H1 (cell line): ENCODE measurements at regions not wholly inside any gene's neighbourhood (a gene's known extent, or its start where the extent isn't known, plus 50 kb on each side); places are given as distances from the start of the nearest gene placed in this dataset.

Source experiments
- CTCF ChIA-PET: fragments of 300-600 bp; sonication (Branson Sonifier 250); formaldehyde crosslinking; loops from one replicate; lab custom pipeline; 2021; ENCODE audit not compliant: partially characterized antibody; lab: Charles Lee
- POLR2A ChIA-PET: fragments of 300-600 bp; sonication (Branson Sonifier 250); formaldehyde crosslinking; loops from one replicate; lab custom pipeline; 2021; ENCODE audit warnings: inconsistent platforms; ENCODE audit not compliant: partially characterized antibody; lab: Charles Lee
- DNase-seq, 2 experiments: peaks; one replicate each; pipeline versions ENCODE4 v3.0.0 to v3.0.0-alpha.2; 2010 to 2022; ENCODE audit warnings: low spot score in 2 of 2, low read depth in 1 of 2, mixed read lengths in 1 of 2
- FAIRE-seq: peaks from 2 replicates; lab custom pipeline; 2011; peaks lifted over from hg19 to GRCh38; lab: Jason Lieb, UNC
- H2AFZ ChIP-seq: 2 replicates; pipeline ENCODE4 v1.8.1; 2012; ENCODE audit warnings: low read length, inconsistent platforms
- H2AK5ac ChIP-seq: 2 replicates; pipeline ENCODE4 v1.6.1; 2013; ENCODE audit warnings: low read depth, low read length
- H2BK120ac ChIP-seq: replicated peaks from 2 replicates; pipeline ENCODE3; 2013; ENCODE audit warnings: low read depth, low read length, inconsistent platforms
- H2BK12ac ChIP-seq: 2 replicates; pipeline ENCODE4 v1.6.1; 2013; ENCODE audit warnings: low read depth, low read length
- H2BK15ac ChIP-seq: 2 replicates; pipeline ENCODE4 v1.6.1; 2013; ENCODE audit warnings: low read length
- H2BK20ac ChIP-seq: 2 replicates; pipeline ENCODE4 v1.6.1; 2013; ENCODE audit warnings: low read length
- H2BK5ac ChIP-seq: 2 replicates; pipeline ENCODE4 v1.6.1; 2013; ENCODE audit warnings: low read depth, low read length
- H3K14ac ChIP-seq: 2 replicates; pipeline ENCODE4 v1.6.1; 2013; ENCODE audit warnings: inconsistent platforms; ENCODE audit not compliant: insufficient read length
- H3K18ac ChIP-seq: 2 replicates; pipeline ENCODE4 v1.6.1; 2013; ENCODE audit warnings: low read length; ENCODE audit errors: extremely low read depth
- H3K23ac ChIP-seq: 2 replicates; pipeline ENCODE4 v1.6.1; 2013; ENCODE audit warnings: inconsistent platforms; ENCODE audit not compliant: insufficient read length
- H3K23me2 ChIP-seq: 2 replicates; pipeline ENCODE4 v1.6.1; 2013; ENCODE audit warnings: low read depth, low read length
- H3K27ac ChIP-seq: 2 replicates; pipeline ENCODE4 v1.6.1; 2011; ENCODE audit warnings: low read depth, low read length, inconsistent platforms
- H3K27me3 ChIP-seq, 4 experiments: replicated peaks in 1 of 4; 1 replicate in 1 of 4; 2 replicates in 3 of 4; pipeline versions ENCODE4 v1.6.1 to v1.8.1; 2011 to 2013; ENCODE audit warnings: low read length in 3 of 4, mild to moderate bottlenecking in 3 of 4, inconsistent platforms in 2 of 4, mixed read lengths in 2 of 4, moderate library complexity in 1 of 4; ENCODE audit not compliant: control insufficient read depth in 3 of 4, insufficient read depth in 3 of 4; ENCODE audit errors: extremely low read depth in 1 of 4
- H3K36me3 ChIP-seq, 4 experiments: 2 replicates each; pipeline versions ENCODE4 v1.6.1 to v1.8.1; 2011 to 2013; ENCODE audit warnings: mild to moderate bottlenecking in 4 of 4, low read length in 3 of 4, moderate library complexity in 2 of 4, control low read depth in 1 of 4, inconsistent platforms in 1 of 4; ENCODE audit not compliant: insufficient read depth in 4 of 4, control insufficient read depth in 2 of 4
- H3K4ac ChIP-seq: replicated peaks from 2 replicates; pipeline ENCODE3; 2013; ENCODE audit warnings: low read length, low read depth, mixed read lengths, inconsistent platforms; ENCODE audit not compliant: insufficient read length
- H3K4me1 ChIP-seq, 4 experiments: replicated peaks in 1 of 4; 1 replicate in 1 of 4; 2 replicates in 3 of 4; pipeline versions ENCODE4 v1.6.1 to v1.8.1; 2011 to 2013; ENCODE audit warnings: low read length in 3 of 4, inconsistent platforms in 2 of 4, mixed read lengths in 1 of 4; ENCODE audit not compliant: insufficient read depth in 4 of 4, control insufficient read depth in 3 of 4
- H3K4me2 ChIP-seq, 2 experiments: 2 replicates each; pipeline versions ENCODE4 v1.6.1 to v1.8.1; 2011 to 2013; ENCODE audit warnings: low read depth in 2 of 2, low read length in 2 of 2, control low read depth in 1 of 2, inconsistent platforms in 1 of 2, mild to moderate bottlenecking in 1 of 2; ENCODE audit not compliant: insufficient read depth in 1 of 2
- H3K4me3 ChIP-seq, 4 experiments: fragments of 200-600, 300-600 bp in 1 of 4; sonication (generic), shearing (Covaris generic), sonication (Bioruptor Twin) in 1 of 4; 2 replicates each; pipeline versions ENCODE4 v1.5.1 to v1.8.1; 2011 to 2016; ENCODE audit warnings: low read length in 4 of 4, low read depth in 3 of 4, control low read depth in 2 of 4, inconsistent platforms in 2 of 4, mild to moderate bottlenecking in 2 of 4, mixed read lengths in 1 of 4, moderate library complexity in 1 of 4; ENCODE audit not compliant: insufficient read depth in 2 of 4; ENCODE audit errors: extremely low read depth in 1 of 4
- H3K56ac ChIP-seq: replicated peaks from 2 replicates; pipeline ENCODE3; 2013; ENCODE audit warnings: low read depth, mild to moderate bottlenecking, mixed read lengths, low read length, inconsistent platforms; ENCODE audit not compliant: insufficient read length
- H3K79me1 ChIP-seq: 2 replicates; pipeline ENCODE4 v1.6.1; 2013; ENCODE audit warnings: low read depth, low read length, control low read depth
- H3K79me2 ChIP-seq, 2 experiments: 2 replicates each; pipeline versions ENCODE4 v1.6.1 to v1.8.1; 2012 to 2013; ENCODE audit warnings: low read length in 2 of 2, mild to moderate bottlenecking in 2 of 2, inconsistent platforms in 1 of 2; ENCODE audit not compliant: insufficient read depth in 2 of 2, control insufficient read depth in 1 of 2
- H3K9ac ChIP-seq, 4 experiments: replicated peaks in 1 of 4; 1 replicate in 1 of 4; 2 replicates in 3 of 4; pipeline versions ENCODE4 v1.6.1 to v1.8.1; 2011 to 2013; ENCODE audit warnings: low read depth in 3 of 4, low read length in 3 of 4, control low read depth in 2 of 4, mild to moderate bottlenecking in 2 of 4, moderate library complexity in 2 of 4, inconsistent platforms in 1 of 4; ENCODE audit errors: extremely low read depth in 1 of 4
- H3K9me3 ChIP-seq, 2 experiments: 2 replicates each; pipeline versions ENCODE4 v1.6.1 to v1.8.1; 2012 to 2013; ENCODE audit warnings: mild to moderate bottlenecking in 2 of 2, moderate library complexity in 2 of 2, control low read depth in 1 of 2, inconsistent platforms in 1 of 2, low read depth in 1 of 2, low read length in 1 of 2, mixed read lengths in 1 of 2; ENCODE audit not compliant: insufficient read depth in 2 of 2
- H4K20me1 ChIP-seq, 2 experiments: replicated peaks in 1 of 2; 2 replicates each; pipeline versions ENCODE3 to v1.8.1; 2011 to 2013; ENCODE audit warnings: inconsistent platforms in 2 of 2, low read length in 2 of 2, mild to moderate bottlenecking in 1 of 2; ENCODE audit not compliant: insufficient read depth in 2 of 2, control insufficient read depth in 1 of 2
- H4K5ac ChIP-seq: 2 replicates; pipeline ENCODE4 v1.6.1; 2013; ENCODE audit warnings: low read length, low read depth, mixed read lengths, inconsistent platforms; ENCODE audit not compliant: insufficient read length
- H4K8ac ChIP-seq: 2 replicates; pipeline ENCODE4 v1.8.0; 2013; ENCODE audit warnings: mild to moderate bottlenecking, moderate library complexity, low read length, inconsistent platforms; ENCODE audit not compliant: insufficient read depth; ENCODE audit errors: extremely low read depth
- H4K91ac ChIP-seq: replicated peaks from 2 replicates; pipeline ENCODE3; 2013; ENCODE audit warnings: low read length, mixed read lengths, inconsistent platforms; ENCODE audit not compliant: insufficient read length
- ATF2 ChIP-seq: IDR thresholded peaks from 2 replicates; pipeline ENCODE4 v1.6.1; 2012; ENCODE audit warnings: low read length, inconsistent platforms
- CREB1 ChIP-seq: IDR thresholded peaks from 2 replicates; pipeline ENCODE4 v1.6.1; 2012; ENCODE audit warnings: inconsistent platforms
- HDAC6 ChIP-seq: IDR thresholded peaks from one replicate; pipeline ENCODE4 v1.7.1; 2012; ENCODE audit warnings: low read depth, mild to moderate bottlenecking, inconsistent platforms, low read length, moderate library complexity
- POLR2A ChIP-seq, 2 experiments: IDR thresholded peaks; 1 replicate in 1 of 2; 2 replicates in 1 of 2; pipeline ENCODE4 v1.6.1; 2011; ENCODE audit warnings: low read depth in 2 of 2, low read length in 2 of 2, mild to moderate bottlenecking in 2 of 2; ENCODE audit errors: control extremely low read depth in 1 of 2
- POLR2AphosphoS5 ChIP-seq: IDR thresholded peaks from 2 replicates; pipeline ENCODE4 v1.6.1; 2011; ENCODE audit warnings: low read depth, low read length
- SRF ChIP-seq: IDR thresholded peaks from 2 replicates; pipeline ENCODE4 v1.6.1; 2011; ENCODE audit warnings: mild to moderate bottlenecking, low read depth, low read length, moderate library complexity
- WGBS, 2 experiments: shearing (Covaris generic) in 1 of 2; methylation state at CpG; one replicate each; pipeline versions ENCODE4 v1.1.6 to v1.1.7; 2013 to 2015; ENCODE audit warnings: low lambda C conversion rate in 2 of 2, mixed read lengths in 2 of 2, inconsistent platforms in 1 of 2, low coverage in 1 of 2, missing lambda C conversion rate in 1 of 2; ENCODE audit not compliant: insufficient replicate concordance in 2 of 2, insufficient coverage in 1 of 2, insufficient read length in 1 of 2; ENCODE audit errors: extremely low coverage in 1 of 2, missing lambda C conversion rate in 1 of 2; 5-methylcytosine and 5-hydroxymethylcytosine counted together

- H3K36me3 ChIP-seq: peaks cover 2 to 55% (median 22%) of the 10 kb centered on the region in 4 experiments; a peak in 6 of 8 replicates
- H2BK12ac ChIP-seq: no peak overlapping the region; the same call in 1 of the 2 replicates
- peak overlapping the region; percentile 27; the same call in 1 of the 2 replicates for H2BK5ac ChIP-seq
- peak overlapping the region; percentile 26 to 87 for H3K4me2 ChIP-seq
- no peak for FAIRE-seq
- H2AFZ ChIP-seq: no peak overlapping the region
- H2BK15ac ChIP-seq: no peak overlapping the region
- H3K4ac ChIP-seq: peak overlapping the region; percentile 2
- no peaks in the 10 kb centered on the region for H3K9me3 ChIP-seq
- no peak overlapping the region for H2AK5ac ChIP-seq
- peak overlapping the region in 1 of 4 experiments; percentile 24; a peak in 2 of 7 replicates for H3K9ac ChIP-seq
- H3K14ac ChIP-seq: no peak overlapping the region
- no peak overlapping the region for H3K56ac ChIP-seq
- no peaks in the 10 kb centered on the region for H3K23me2 ChIP-seq
- no peak overlapping the region for H2BK120ac ChIP-seq
- 89% methylated on average over 2 of the region's 2 CpGs; no CpG with 5 or more reads in 1 of the 2 experiments for WGBS, 2 experiments
- H3K18ac ChIP-seq: peak overlapping the region; percentile 33; the same call in 1 of the 2 replicates
- no peaks in the 10 kb centered on the region for H4K20me1 ChIP-seq
- peaks cover 2 to 9% (median 6%) of the 10 kb centered on the region in 4 experiments; a peak in 5 of 7 replicates for H3K4me1 ChIP-seq
- H3K79me1 ChIP-seq: no peaks in the 10 kb centered on the region
- H4K8ac ChIP-seq: no peak overlapping the region
- peak overlapping the region in 2 of 4 experiments; percentile 8 to 33; a peak in 2 of 8 replicates for H3K4me3 ChIP-seq
- no peak overlapping the region for H4K5ac ChIP-seq
- ChIA-PET POLR2A (interaction anchor here (1.3 to 4.9 kb wide), 5 partner anchors 11 to 40 kb away, joined by 3 to 43 read pairs (median 7); no protein-coding TSS in a partner anchor), CTCF (no interaction called here)
- no peak for DNase-seq
- H2BK20ac ChIP-seq: no peak overlapping the region
- H3K27me3 ChIP-seq: no peaks in the 10 kb centered on the region
- H3K23ac ChIP-seq: no peak overlapping the region
- no peak overlapping the region for H3K27ac ChIP-seq
- H4K91ac ChIP-seq: no peak overlapping the region
- H3K79me2 ChIP-seq: peaks cover 0 to 22% of the 10 kb centered on the region in 2 experiments; a peak in 2 of 4 replicates
- TF ChIP-seq CREB1 (no peak), HDAC6 (no peak), POLR2A (IDR thresholded peaks at IDR 0.05; ENCODE audit: control extremely low read depth in 1 of 2, low read depth in 2 of 2, low read length in 2 of 2) (peak; percentile 51 to 59; a peak in 2 of 3 replicates), ATF2 (no peak), POLR2AphosphoS5 (peak; percentile 86), SRF (no peak)
These were observed 273.4 kb upstream of the SLC16A7 start for GRCh38 chr12:59322473-59322872.
